Ascending aorta (tissue), 2 donors: ENCODE measurements at regions not wholly inside any gene's neighbourhood (a gene's known extent, or its start where the extent isn't known, plus 50 kb on each side); places are given as distances from the start of the nearest gene placed in this dataset.

ENCODE experiments used
- DNase-seq, 2 donors: peaks; one replicate each; pipeline ENCODE4 v3.0.0-alpha.2; 2019; ENCODE audit warnings: low spot score in 2 of 2
- H3K27ac ChIP-seq, 2 donors: fragments of 200-600 bp; sonication (generic); one replicate each; pipeline ENCODE4 v1.5.1; 2016 to 2017; ENCODE audit warnings: mild to moderate bottlenecking in 1 of 2
- H3K27me3 ChIP-seq: fragments of 200-600 bp; sonication (generic); one replicate; pipeline ENCODE4 v1.5.1; 2017
- H3K36me3 ChIP-seq, 2 donors: fragments of 200-600 bp; sonication (generic); one replicate each; pipeline ENCODE4 v1.5.1; 2016
- H3K4me1 ChIP-seq, 2 donors: fragments of 200-600 bp; sonication (generic); one replicate each; pipeline ENCODE4 v1.5.1; 2016 to 2017; ENCODE audit warnings: mild to moderate bottlenecking in 1 of 2
- H3K4me3 ChIP-seq, 2 donors: fragments of 200-600 bp; sonication (generic); one replicate each; pipeline ENCODE4 v1.5.1; 2016 to 2017; ENCODE audit warnings: mild to moderate bottlenecking in 1 of 2
- H3K9me3 ChIP-seq, 2 donors: fragments of 200-600 bp; sonication (generic); one replicate each; pipeline ENCODE4 v1.5.1; 2016
- intact Hi-C: fragments of 100-400 bp; cut with DNase I; formaldehyde crosslinking; loops from one replicate; pipeline ENCODE4 v1.15.1; 2023
- TF ChIP-seq, protein P1 (sequence below), 3 experiments: fragments of 200-600 bp in 2 of 3; fragments of 450-650 bp in 1 of 3; sonication (generic) in 2 of 3; IDR thresholded peaks; one replicate each; pipeline ENCODE4 v1.5.1; 2016 to 2019; ENCODE audit warnings: antibody characterized with exemption in 3 of 3, mild to moderate bottlenecking in 1 of 3, moderate library complexity in 1 of 3

- TF ChIP-seq, protein P1, sequence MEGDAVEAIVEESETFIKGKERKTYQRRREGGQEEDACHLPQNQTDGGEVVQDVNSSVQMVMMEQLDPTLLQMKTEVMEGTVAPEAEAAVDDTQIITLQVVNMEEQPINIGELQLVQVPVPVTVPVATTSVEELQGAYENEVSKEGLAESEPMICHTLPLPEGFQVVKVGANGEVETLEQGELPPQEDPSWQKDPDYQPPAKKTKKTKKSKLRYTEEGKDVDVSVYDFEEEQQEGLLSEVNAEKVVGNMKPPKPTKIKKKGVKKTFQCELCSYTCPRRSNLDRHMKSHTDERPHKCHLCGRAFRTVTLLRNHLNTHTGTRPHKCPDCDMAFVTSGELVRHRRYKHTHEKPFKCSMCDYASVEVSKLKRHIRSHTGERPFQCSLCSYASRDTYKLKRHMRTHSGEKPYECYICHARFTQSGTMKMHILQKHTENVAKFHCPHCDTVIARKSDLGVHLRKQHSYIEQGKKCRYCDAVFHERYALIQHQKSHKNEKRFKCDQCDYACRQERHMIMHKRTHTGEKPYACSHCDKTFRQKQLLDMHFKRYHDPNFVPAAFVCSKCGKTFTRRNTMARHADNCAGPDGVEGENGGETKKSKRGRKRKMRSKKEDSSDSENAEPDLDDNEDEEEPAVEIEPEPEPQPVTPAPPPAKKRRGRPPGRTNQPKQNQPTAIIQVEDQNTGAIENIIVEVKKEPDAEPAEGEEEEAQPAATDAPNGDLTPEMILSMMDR (IDR thresholded peaks at IDR 0.05), result no peak
- intact Hi-C loops, result loop anchor here (10.0 kb wide), 1 partner anchor 122 kb away; no protein-coding TSS in a partner anchor
- no peaks in the 10 kb centered on the region for H3K9me3 ChIP-seq
- H3K4me1 ChIP-seq, result peaks cover 1 to 2% of the 10 kb centered on the region in 2 donors
- no peak overlapping the region for H3K4me3 ChIP-seq
- no peaks in the 10 kb centered on the region for H3K36me3 ChIP-seq
- peak in 1 of 2 donors; percentile 28 for DNase-seq
- H3K27ac ChIP-seq, result no peak overlapping the region
- H3K27me3 ChIP-seq, result no peaks in the 10 kb centered on the region
Measured at GRCh38 chr2:236636714-236637470, 67.3 kb downstream of the ACKR3 start.

- TF ChIP-seq, protein P1 (IDR thresholded peaks at IDR 0.05), result no peak
- peak in 1 of 2 donors; percentile 61 for DNase-seq
- H3K27ac ChIP-seq, result no peak overlapping the region
Measured at GRCh38 chr2:236637686-236638569, 68.3 kb downstream of the ACKR3 start.

GRCh38 chr2:236638707-236639106 lies 69.1 kb downstream of the ACKR3 start:
- intact Hi-C loops, result loop anchor here (10.0 kb wide), 1 partner anchor 124 kb away; no protein-coding TSS in a partner anchor
- TF ChIP-seq, protein P1 (IDR thresholded peaks at IDR 0.05), result no peak
- H3K36me3 ChIP-seq, result no peaks in the 10 kb centered on the region
- H3K9me3 ChIP-seq, result no peaks in the 10 kb centered on the region
- H3K27me3 ChIP-seq, result no peaks in the 10 kb centered on the region
- no peak overlapping the region for H3K4me3 ChIP-seq
- peak in 1 of 2 donors; percentile 42 for DNase-seq
- H3K27ac ChIP-seq, result no peak overlapping the region
- H3K4me1 ChIP-seq, result peaks cover 3 to 12% of the 10 kb centered on the region in 2 donors

More at GRCh38 chr2:236637686-236638569, 68.3 kb downstream of the ACKR3 start:
- no peak overlapping the region for H3K4me3 ChIP-seq
- H3K4me1 ChIP-seq, result peaks cover 3 to 6% of the 10 kb centered on the region in 2 donors
- H3K36me3 ChIP-seq, result no peaks in the 10 kb centered on the region
- no peaks in the 10 kb centered on the region for H3K27me3 ChIP-seq
- intact Hi-C loops, result loop anchor here (10.0 kb wide), 1 partner anchor 123 kb away; no protein-coding TSS in a partner anchor
- no peaks in the 10 kb centered on the region for H3K9me3 ChIP-seq

- Histone ChIP-seq H3K36me3 (no peaks in the 10 kb centered on the region), H3K9me3 (no peaks in the 10 kb centered on the region), H3K27me3 (no peaks in the 10 kb centered on the region), H3K4me1 (peaks cover 3 to 15% of the 10 kb centered on the region in 2 donors), H3K27ac (no peak overlapping the region), H3K4me3 (no peak overlapping the region)
- intact Hi-C loops, result loop anchor here (5.0 to 10.0 kb wide), 4 partner anchors 93 to 193 kb away; no protein-coding TSS in a partner anchor
- TF ChIP-seq, protein P1 (IDR thresholded peaks at IDR 0.05), result no peak
- DNase-seq, result peak in 1 of 2 donors; percentile 35
Measured at GRCh38 chr2:236639461-236640235, 70.0 kb downstream of the ACKR3 start.
